Thyroid gland (tissue), 4 donors: ENCODE measurements at regions not wholly inside any gene's neighbourhood (a gene's known extent, or its start where the extent isn't known, plus 50 kb on each side); places are given as distances from the start of the nearest gene placed in this dataset.

Experiments
- DNase-seq, 2 donors: peaks; one replicate each; pipeline ENCODE4 v3.0.0-alpha.2; 2019
- H3K27ac ChIP-seq, 3 donors: fragments of 200-600 bp; sonication (generic); 1 replicate in 2 of 3; 2 replicates in 1 of 3; pipeline ENCODE4 v1.5.1; 2016 to 2019; ENCODE audit warnings: mild to moderate bottlenecking in 1 of 3, moderate library complexity in 1 of 3
- H3K27me3 ChIP-seq: fragments of 200-600 bp; sonication (generic); one replicate; pipeline ENCODE4 v1.5.1; 2019
- H3K36me3 ChIP-seq, 2 donors: fragments of 200-600 bp; sonication (generic); one replicate each; pipeline ENCODE4 v1.5.1; 2016 to 2019
- H3K4me1 ChIP-seq, 2 donors: fragments of 200-600 bp; sonication (generic); one replicate each; pipeline ENCODE4 v1.5.1; 2017 to 2019
- H3K4me3 ChIP-seq, 3 donors: fragments of 200-600 bp; sonication (generic); replicated peaks in 1 of 3; 1 replicate in 2 of 3; 2 replicates in 1 of 3; pipeline ENCODE4 v1.5.1; 2016; ENCODE audit warnings: mild to moderate bottlenecking in 1 of 3
- H3K9me3 ChIP-seq: fragments of 200-600 bp; sonication (generic); one replicate; pipeline ENCODE4 v1.5.1; 2017
- POLR2A ChIP-seq, 2 donors: fragments of 450-650 bp; IDR thresholded peaks; one replicate each; pipeline ENCODE4 v1.6.1; 2017; ENCODE audit warnings: antibody characterized with exemption in 2 of 2, mild to moderate bottlenecking in 2 of 2, moderate library complexity in 1 of 2
- WGBS, 2 donors: methylation state at CpG; one replicate each; pipeline ENCODE4 v1.1.5; 2017; 5-methylcytosine and 5-hydroxymethylcytosine counted together
- intact Hi-C: fragments of 100-400 bp; cut with DNase I; formaldehyde crosslinking; loops from one replicate; pipeline ENCODE4 v1.15.1; 2023
- TF ChIP-seq, protein P1 (sequence below), 6 experiments: fragments of 200-600 bp in 3 of 6; fragments of 450-650 bp in 3 of 6; sonication (generic) in 3 of 6; IDR thresholded peaks; one replicate each; pipeline ENCODE4 v1.5.1; 2016 to 2019; ENCODE audit warnings: antibody characterized with exemption in 6 of 6, mild to moderate bottlenecking in 2 of 6, inconsistent platforms in 1 of 6, moderate library complexity in 1 of 6

- intact Hi-C loops = no loop called here
- 91 to 98% methylated on average over 3 of the region's 3 CpGs for whole genome bisulfite sequencing, 2 donors
These were observed 396.2 kb downstream of the KCTD16 start for GRCh38 chr5:144566747-144567420.

DNA sequence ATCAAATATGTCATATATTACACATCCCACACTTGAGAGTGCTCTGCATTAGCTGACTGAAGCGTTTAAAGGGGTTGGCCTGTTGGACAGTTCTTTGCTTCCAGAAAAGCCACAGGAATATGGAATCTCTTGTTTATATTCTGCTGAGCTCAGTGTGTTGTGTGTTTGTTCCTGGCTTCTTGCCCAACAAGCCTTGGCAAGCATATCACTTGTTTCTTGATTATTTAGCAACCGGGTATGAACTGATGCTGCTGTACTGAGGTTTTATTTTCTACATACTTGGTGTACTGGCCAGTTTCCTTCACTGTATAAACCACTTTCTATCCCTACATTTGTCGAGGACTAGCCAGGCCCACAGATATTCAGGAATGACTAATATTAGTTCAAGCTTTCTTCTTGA is 378.9 kb downstream of the KCTD16 start:
- Histone ChIP-seq H3K27me3 (no peaks in the 10 kb centered on the region), H3K36me3 (no peaks in the 10 kb centered on the region), H3K27ac (no peak overlapping the region), H3K4me3 (no peak overlapping the region), H3K9me3 (no peaks in the 10 kb centered on the region), H3K4me1 (peaks cover 2 to 5% of the 10 kb centered on the region in 2 donors)
- intact Hi-C loops = no loop called here
- TF ChIP-seq, protein P1, sequence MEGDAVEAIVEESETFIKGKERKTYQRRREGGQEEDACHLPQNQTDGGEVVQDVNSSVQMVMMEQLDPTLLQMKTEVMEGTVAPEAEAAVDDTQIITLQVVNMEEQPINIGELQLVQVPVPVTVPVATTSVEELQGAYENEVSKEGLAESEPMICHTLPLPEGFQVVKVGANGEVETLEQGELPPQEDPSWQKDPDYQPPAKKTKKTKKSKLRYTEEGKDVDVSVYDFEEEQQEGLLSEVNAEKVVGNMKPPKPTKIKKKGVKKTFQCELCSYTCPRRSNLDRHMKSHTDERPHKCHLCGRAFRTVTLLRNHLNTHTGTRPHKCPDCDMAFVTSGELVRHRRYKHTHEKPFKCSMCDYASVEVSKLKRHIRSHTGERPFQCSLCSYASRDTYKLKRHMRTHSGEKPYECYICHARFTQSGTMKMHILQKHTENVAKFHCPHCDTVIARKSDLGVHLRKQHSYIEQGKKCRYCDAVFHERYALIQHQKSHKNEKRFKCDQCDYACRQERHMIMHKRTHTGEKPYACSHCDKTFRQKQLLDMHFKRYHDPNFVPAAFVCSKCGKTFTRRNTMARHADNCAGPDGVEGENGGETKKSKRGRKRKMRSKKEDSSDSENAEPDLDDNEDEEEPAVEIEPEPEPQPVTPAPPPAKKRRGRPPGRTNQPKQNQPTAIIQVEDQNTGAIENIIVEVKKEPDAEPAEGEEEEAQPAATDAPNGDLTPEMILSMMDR (IDR thresholded peaks at IDR 0.05) = no peak
- TF ChIP-seq POLR2A (IDR thresholded peaks at IDR 0.05) = no peak
- DNase-seq = peak; percentile 30 to 45
- 18 to 20% methylated on average over 3 of the region's 3 CpGs for WGBS, 2 donors

More at GRCh38 chr5:144566747-144567420, 396.2 kb downstream of the KCTD16 start:
- Histone ChIP-seq H3K4me1 (no peaks in the 10 kb centered on the region), H3K36me3 (no peaks in the 10 kb centered on the region), H3K27me3 (no peaks in the 10 kb centered on the region), H3K9me3 (no peaks in the 10 kb centered on the region), H3K4me3 (no peak overlapping the region), H3K27ac (no peak overlapping the region)
- DNase-seq = no peak
- TF ChIP-seq POLR2A (IDR thresholded peaks at IDR 0.05) = no peak
- TF ChIP-seq, protein P1 (IDR thresholded peaks at IDR 0.05) = no peak

DNA sequence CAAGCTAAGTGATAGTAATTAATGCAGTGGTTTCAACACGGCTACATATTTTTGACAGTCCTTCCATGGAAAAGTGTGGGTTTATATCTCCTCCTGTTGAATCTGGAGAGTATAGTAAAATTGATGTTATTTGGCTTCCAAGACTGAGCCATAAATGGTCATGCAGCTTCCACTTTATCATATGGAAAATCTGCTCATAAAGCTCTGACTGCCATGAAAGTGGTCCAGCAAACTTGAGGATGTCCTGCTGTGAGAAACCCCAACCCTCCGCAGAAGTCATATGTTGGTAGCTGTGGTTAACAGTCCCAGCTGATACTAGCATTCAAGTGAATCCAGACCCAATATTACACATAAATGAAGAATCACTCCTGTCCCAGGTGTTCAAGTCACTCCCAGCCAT is 378.3 kb downstream of the KCTD16 start:
- Histone ChIP-seq H3K36me3 (no peaks in the 10 kb centered on the region), H3K27me3 (no peaks in the 10 kb centered on the region), H3K27ac (no peak overlapping the region), H3K4me3 (no peak overlapping the region), H3K9me3 (no peaks in the 10 kb centered on the region), H3K4me1 (peaks cover 2 to 5% of the 10 kb centered on the region in 2 donors)
- intact Hi-C loops = no loop called here
- TF ChIP-seq, protein P1 (IDR thresholded peaks at IDR 0.05) = no peak
- no peak for TF ChIP-seq POLR2A (IDR thresholded peaks at IDR 0.05)
- DNase-seq = no peak
- 62 to 78% methylated on average over 2 of the region's 2 CpGs for WGBS, 2 donors

DNA sequence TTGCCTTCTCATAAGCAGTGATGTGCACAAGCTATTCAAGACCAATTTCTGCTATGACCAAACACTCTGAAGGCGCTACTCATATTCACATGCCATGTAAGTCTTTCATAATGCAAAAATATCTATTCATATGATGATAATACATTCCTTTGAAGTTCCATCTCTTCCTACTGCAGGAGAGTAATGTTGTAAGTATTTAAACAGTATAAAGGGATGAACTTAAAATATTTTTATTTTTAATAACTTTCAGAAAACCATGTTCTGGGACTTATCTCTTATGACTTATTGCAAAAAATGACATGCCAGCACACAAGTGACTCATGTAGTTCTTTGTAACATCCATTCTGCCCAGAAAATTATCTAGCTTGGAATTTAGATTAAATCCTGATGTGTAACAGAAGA is 376.4 kb downstream of the KCTD16 start:
- 93 to 97% methylated on average over 1 of the region's 1 CpG for WGBS, 2 donors
- intact Hi-C loops = no loop called here
- Histone ChIP-seq H3K27ac (no peak overlapping the region), H3K36me3 (no peaks in the 10 kb centered on the region), H3K4me1 (peaks cover 2 to 5% of the 10 kb centered on the region in 2 donors), H3K9me3 (no peaks in the 10 kb centered on the region), H3K27me3 (no peaks in the 10 kb centered on the region), H3K4me3 (no peak overlapping the region)
- TF ChIP-seq, protein P1 (IDR thresholded peaks at IDR 0.05) = no peak
- TF ChIP-seq POLR2A (IDR thresholded peaks at IDR 0.05) = no peak
- DNase-seq = no peak

- no peaks in the 10 kb centered on the region for H3K36me3 ChIP-seq
- no peaks in the 10 kb centered on the region for H3K9me3 ChIP-seq
- 77 to 84% methylated on average over 3 of the region's 3 CpGs for WGBS, 2 donors
- TF ChIP-seq, protein P1 (IDR thresholded peaks at IDR 0.05) = no peak
- no peak for TF ChIP-seq POLR2A (IDR thresholded peaks at IDR 0.05)
- no peak overlapping the region for H3K27ac ChIP-seq
- H3K4me3 ChIP-seq = no peak overlapping the region
- H3K27me3 ChIP-seq = no peaks in the 10 kb centered on the region
- no peak for DNase-seq
- no peaks in the 10 kb centered on the region for H3K4me1 ChIP-seq
- intact Hi-C loops = no loop called here
These were observed 368.2 kb downstream of the KCTD16 start for GRCh38 chr5:144538845-144539244.
